Epithelial cell of esophagus (primary cell): ENCODE measurements at regions not wholly inside any gene's neighbourhood (a gene's known extent, or its start where the extent isn't known, plus 50 kb on each side); places are given as distances from the start of the nearest gene placed in this dataset.

Experiments
- DNase-seq: peaks from one replicate; pipeline ENCODE4 v3.0.0; 2010; ENCODE audit warnings: low read depth
- H3K4me3 ChIP-seq: 2 replicates; pipeline ENCODE4 v1.5.1; 2011; ENCODE audit warnings: mild to moderate bottlenecking, low read length, control low read depth
- TF ChIP-seq, protein P1 (sequence below): IDR thresholded peaks from 2 replicates; pipeline ENCODE4 v1.5.1; 2011; ENCODE audit warnings: low read depth, mild to moderate bottlenecking, low read length, control low read depth, inconsistent platforms; ENCODE audit not compliant: insufficient read depth; ENCODE audit errors: missing control alignments

DNA sequence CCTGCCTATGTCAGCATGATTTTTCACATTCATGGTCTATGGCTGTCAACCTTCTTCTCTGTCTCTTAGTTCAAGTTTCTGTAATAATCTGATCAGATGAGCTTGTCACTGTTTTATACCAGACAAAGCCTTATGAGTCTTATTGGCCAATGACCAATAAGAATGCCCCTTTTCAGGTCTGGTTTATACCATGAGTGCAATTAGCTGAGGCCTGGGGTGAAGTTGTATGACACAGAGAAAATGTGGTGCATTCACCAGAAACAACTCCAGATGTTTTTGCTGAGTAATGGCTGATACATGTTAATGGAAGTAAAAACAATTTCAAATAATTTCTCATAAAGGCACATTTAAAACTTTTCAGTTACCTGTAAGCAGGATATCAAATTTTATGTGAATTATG is 218.6 kb upstream of the CDH8 start:
- peak; percentile 68 for DNase-seq
- H3K4me3 ChIP-seq = no peak overlapping the region
- TF ChIP-seq, protein P1, sequence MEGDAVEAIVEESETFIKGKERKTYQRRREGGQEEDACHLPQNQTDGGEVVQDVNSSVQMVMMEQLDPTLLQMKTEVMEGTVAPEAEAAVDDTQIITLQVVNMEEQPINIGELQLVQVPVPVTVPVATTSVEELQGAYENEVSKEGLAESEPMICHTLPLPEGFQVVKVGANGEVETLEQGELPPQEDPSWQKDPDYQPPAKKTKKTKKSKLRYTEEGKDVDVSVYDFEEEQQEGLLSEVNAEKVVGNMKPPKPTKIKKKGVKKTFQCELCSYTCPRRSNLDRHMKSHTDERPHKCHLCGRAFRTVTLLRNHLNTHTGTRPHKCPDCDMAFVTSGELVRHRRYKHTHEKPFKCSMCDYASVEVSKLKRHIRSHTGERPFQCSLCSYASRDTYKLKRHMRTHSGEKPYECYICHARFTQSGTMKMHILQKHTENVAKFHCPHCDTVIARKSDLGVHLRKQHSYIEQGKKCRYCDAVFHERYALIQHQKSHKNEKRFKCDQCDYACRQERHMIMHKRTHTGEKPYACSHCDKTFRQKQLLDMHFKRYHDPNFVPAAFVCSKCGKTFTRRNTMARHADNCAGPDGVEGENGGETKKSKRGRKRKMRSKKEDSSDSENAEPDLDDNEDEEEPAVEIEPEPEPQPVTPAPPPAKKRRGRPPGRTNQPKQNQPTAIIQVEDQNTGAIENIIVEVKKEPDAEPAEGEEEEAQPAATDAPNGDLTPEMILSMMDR = no peak

DNA sequence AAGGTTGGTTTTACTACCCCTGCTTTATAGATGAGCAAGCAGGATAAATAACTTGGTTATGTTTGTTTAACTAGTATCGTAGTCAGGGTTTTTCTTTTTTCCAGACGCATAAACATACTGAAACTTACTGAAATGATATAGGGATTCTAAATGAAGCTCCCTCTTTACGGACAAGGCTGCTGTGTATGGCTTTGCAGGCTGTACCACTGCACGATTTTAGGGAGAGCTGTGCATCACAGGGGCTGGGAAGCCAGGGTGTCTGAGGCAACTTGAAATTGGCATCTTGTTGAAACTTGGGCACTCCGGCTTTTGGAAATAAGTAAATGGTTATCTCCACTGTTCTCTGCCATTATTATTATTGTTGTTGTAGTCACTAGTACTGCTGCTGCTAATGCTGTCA is 218.1 kb upstream of the CDH8 start:
- no peak for DNase-seq
- peak overlapping the region; percentile 3 for H3K4me3 ChIP-seq
- TF ChIP-seq, protein P1 = no peak

- peak; percentile 90 for DNase-seq
- peak overlapping the region; percentile 3 for H3K4me3 ChIP-seq
- TF ChIP-seq, protein P1 = no peak
Measured at GRCh38 chr16:62253966-62254365, 217.7 kb upstream of the CDH8 start.

DNA sequence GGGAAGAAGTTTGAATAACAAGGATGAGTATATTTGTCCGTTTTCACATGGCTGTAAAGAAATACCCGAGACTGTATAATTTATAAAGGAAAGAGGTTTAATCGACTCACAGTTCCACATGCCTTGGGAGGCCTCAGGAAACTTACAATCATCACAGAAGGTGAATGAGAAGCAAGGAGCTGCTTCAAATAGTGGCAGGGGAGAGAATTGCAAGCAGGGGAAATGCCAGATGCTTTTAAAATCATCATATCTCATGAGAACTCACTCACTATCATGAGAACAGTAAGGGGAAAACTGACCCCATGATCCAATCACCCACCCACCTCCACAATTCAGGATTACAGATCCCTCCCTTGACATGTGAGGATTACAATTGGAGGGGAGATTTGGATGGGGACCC is 212.8 kb upstream of the CDH8 start:
- no peak for DNase-seq
- H3K4me3 ChIP-seq = no peak overlapping the region
- TF ChIP-seq, protein P1 = peak; percentile 24

GRCh38 chr16:62240722-62241121 is 204.5 kb upstream of the CDH8 start:
- TF ChIP-seq, protein P1 = no peak
- peak; percentile 94 for DNase-seq
- no peak overlapping the region for H3K4me3 ChIP-seq

DNA sequence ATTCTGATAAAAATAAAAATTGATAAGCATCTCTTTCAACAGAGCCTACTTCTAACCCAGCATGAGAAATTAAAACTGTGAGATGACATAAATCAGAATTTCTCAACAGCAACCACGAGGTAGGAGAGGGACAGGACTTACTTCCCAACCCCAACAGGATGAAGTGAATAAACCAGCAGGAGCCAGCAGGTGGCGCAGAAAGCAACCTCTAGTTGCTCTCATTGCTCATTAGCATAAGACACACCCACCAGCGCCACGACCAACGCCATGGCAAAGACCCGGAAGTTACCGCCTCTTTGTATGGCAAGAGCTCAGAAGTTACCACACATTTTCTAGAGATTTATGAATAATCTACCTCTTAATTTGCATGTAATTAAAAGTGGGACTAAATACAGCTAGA is 189.4 kb upstream of the CDH8 start:
- peak; percentile 94 for DNase-seq

More for the DNA sequence above, 189.4 kb upstream of the CDH8 start:
- no peak overlapping the region for H3K4me3 ChIP-seq
- TF ChIP-seq, protein P1 = peak; percentile 80
